Hepatocyte (in vitro differentiated cells): ENCODE measurements at regions not wholly inside any gene's neighbourhood (a gene's known extent, or its start where the extent isn't known, plus 50 kb on each side); places are given as distances from the start of the nearest gene placed in this dataset.

Experiments used
- CTCF ChIP-seq: fragments of 200-600 bp; sonication (generic); IDR thresholded peaks from 2 replicates; pipeline ENCODE4 v1.5.1; 2016; ENCODE audit warnings: antibody characterized with exemption, mild to moderate bottlenecking; ENCODE audit not compliant: poor library complexity
- EZH2 ChIP-seq: fragments of 200-600 bp; sonication (generic); IDR thresholded peaks from 2 replicates; pipeline ENCODE4 v1.6.1; 2016; ENCODE audit warnings: antibody characterized with exemption, mild to moderate bottlenecking, borderline replicate concordance

- TF ChIP-seq CTCF (no peak), EZH2 (no peak)
Observed at GRCh38 chr10:78745441-78745840, 323.3 kb upstream of the ZMIZ1 start.
